GM19328 (cell line): ENCODE measurements at regions not wholly inside any gene's neighbourhood (a gene's known extent, or its start where the extent isn't known, plus 50 kb on each side); places are given as distances from the start of the nearest gene placed in this dataset.

Source experiments
- ATAC-seq: cut with Tn5 transposase; IDR thresholded peaks from one replicate; pipeline ENCODE4 v1.9.1; 2021; ENCODE audit warnings: mild to moderate bottlenecking, moderate library complexity; ENCODE audit not compliant: unreplicated experiment

- no peak for ATAC-seq
Observed at GRCh38 chr13:40316301-40316700, 350.1 kb downstream of the FOXO1 start.

- ATAC-seq: no peak
Observed at GRCh38 chr13:40317980-40318327, 348.5 kb downstream of the FOXO1 start.

- no peak for ATAC-seq
Observed at GRCh38 chr13:40318366-40318765, 348.1 kb downstream of the FOXO1 start.

- ATAC-seq: no peak
Observed at GRCh38 chr13:40319699-40320579, 346.5 kb downstream of the FOXO1 start.

- ATAC-seq: no peak
Observed at GRCh38 chr13:40328091-40328490, 338.4 kb downstream of the FOXO1 start.

GRCh38 chr13:40329781-40330485 is 336.5 kb downstream of the FOXO1 start:
- no peak for ATAC-seq

GRCh38 chr13:40330950-40331349 is 335.5 kb downstream of the FOXO1 start:
- no peak for ATAC-seq

- ATAC-seq: no peak
Observed at GRCh38 chr13:40331802-40332201, 334.6 kb downstream of the FOXO1 start.

GRCh38 chr13:40333226-40333625 is 333.2 kb downstream of the FOXO1 start:
- ATAC-seq: no peak

- no peak for ATAC-seq
Observed at GRCh38 chr13:40334031-40334430, 332.4 kb downstream of the FOXO1 start.

- ATAC-seq: no peak
Observed at GRCh38 chr13:40334616-40335015, 331.8 kb downstream of the FOXO1 start.

- no peak for ATAC-seq
Observed at GRCh38 chr13:40336228-40337221, 329.9 kb downstream of the FOXO1 start.

- ATAC-seq: no peak
Observed at GRCh38 chr13:40337651-40338050, 328.8 kb downstream of the FOXO1 start.

- no peak for ATAC-seq
Observed at GRCh38 chr13:40338217-40338616, 328.2 kb downstream of the FOXO1 start.

GRCh38 chr13:40340368-40341095 is 325.9 kb downstream of the FOXO1 start:
- ATAC-seq: no peak

- no peak for ATAC-seq
Observed at GRCh38 chr13:40341096-40341471, 325.4 kb downstream of the FOXO1 start.

GRCh38 chr13:40341501-40341900 is 324.9 kb downstream of the FOXO1 start:
- no peak for ATAC-seq

GRCh38 chr13:40342461-40342860 is 324.0 kb downstream of the FOXO1 start:
- ATAC-seq: no peak

GRCh38 chr13:40342901-40343300 is 323.5 kb downstream of the FOXO1 start:
- ATAC-seq: no peak

- ATAC-seq: no peak
Observed at GRCh38 chr13:40343550-40344269, 322.7 kb downstream of the FOXO1 start.
